ENCODE measurements at regions not wholly inside any gene's neighbourhood (a gene's known extent, or its start where the extent isn't known, plus 50 kb on each side); places are given as distances from the start of the nearest gene placed in this dataset.
A peak's percentile ranks its signal among the peaks of the same experiment; 100 is the strongest.

- Histone ChIP-seq H3K79me2 (ENCODE audit: insufficient read depth, low read length) (no peaks in the 10 kb centered on the region), H3K9me3 (replicated peaks in 1 of 2; ENCODE audit: control insufficient read depth in 1 of 2, insufficient read depth in 1 of 2, low read length in 2 of 2) (peaks cover 0 to 5% of the 10 kb centered on the region in 2 donors), H3K4me2 (replicated peaks; ENCODE audit: extremely low read depth, low read length, poor library complexity, severe bottlenecking) (no peak overlapping the region), H2AFZ (ENCODE audit: insufficient read depth, low read depth, low read length, poor library complexity, severe bottlenecking) (no peak overlapping the region), H3K4me1 (ENCODE audit: control insufficient read depth in 1 of 2, insufficient read depth in 2 of 2, low read length in 2 of 2) (no peaks in the 10 kb centered on the region), H4K20me1 (ENCODE audit: insufficient read depth, low read length) (no peaks in the 10 kb centered on the region), H3K27ac (ENCODE audit: low read depth in 1 of 2, low read length in 2 of 2) (no peak overlapping the region), H3K9ac (ENCODE audit: insufficient read depth, low read length, poor library complexity, severe bottlenecking) (no peak overlapping the region), H3K4me3 (replicated peaks in 1 of 3; ENCODE audit: low read depth in 2 of 3, low read length in 3 of 3) (no peak overlapping the region), H3K36me3 (replicated peaks in 1 of 2; ENCODE audit: control insufficient read depth in 1 of 2, insufficient read depth in 2 of 2, low read length in 2 of 2) (no peaks in the 10 kb centered on the region), H3K27me3 (ENCODE audit: control insufficient read depth in 2 of 2, insufficient read depth in 2 of 2, low read length in 2 of 2) (peaks cover 0 to 2% of the 10 kb centered on the region in 2 donors)
- no peak for TF ChIP-seq CTCF (IDR thresholded peaks at IDR 0.05)
- peaks cover 6 to 15% (median 14%) of the 10 kb centered on the region in 3 donors for H3K27me3 Mint-ChIP-seq (ENCODE audit: low read depth in 3 of 3)
- 92% methylated on average over 15 of the region's 23 CpGs for WGBS (ENCODE audit: insufficient coverage)
- DNase-seq = no peak
- H3K9me3 Mint-ChIP-seq = peaks cover 4 to 16% (median 9%) of the 10 kb centered on the region in 7 donors
- intact Hi-C loops (cut with micrococcal nuclease) = no loop called here
- H3K27ac Mint-ChIP-seq = no peak overlapping the region
- H3K4me3 Mint-ChIP-seq = peak overlapping the region in 1 of 2 donors; percentile 16
- H3K36me3 Mint-ChIP-seq = no peaks in the 10 kb centered on the region
- no peaks in the 10 kb centered on the region for H3K4me1 Mint-ChIP-seq
These were observed 94.8 kb upstream of the KCNMA1 start for GRCh38 chr10:77732213-77733003.

- no peak overlapping the region for H3K9ac ChIP-seq (ENCODE audit: insufficient read depth, low read length, poor library complexity, severe bottlenecking)
- TF ChIP-seq CTCF (IDR thresholded peaks at IDR 0.05) = no peak
- H4K20me1 ChIP-seq (ENCODE audit: insufficient read depth, low read length) = no peaks in the 10 kb centered on the region
- H3K27ac ChIP-seq (ENCODE audit: low read depth in 1 of 2, low read length in 2 of 2) = no peak overlapping the region
- no CpG with 5 or more reads among the region's 3 CpGs for WGBS (ENCODE audit: insufficient coverage)
- DNase-seq = no peak
- no peaks in the 10 kb centered on the region for H3K36me3 Mint-ChIP-seq
- peaks cover 0 to 4% (median 0%) of the 10 kb centered on the region in 7 donors for H3K9me3 Mint-ChIP-seq
- no peaks in the 10 kb centered on the region for H3K9me3 ChIP-seq (replicated peaks in 1 of 2; ENCODE audit: control insufficient read depth in 1 of 2, insufficient read depth in 1 of 2, low read length in 2 of 2)
- H3K36me3 ChIP-seq (replicated peaks in 1 of 2; ENCODE audit: control insufficient read depth in 1 of 2, insufficient read depth in 2 of 2, low read length in 2 of 2) = no peaks in the 10 kb centered on the region
- no peak overlapping the region for H2AFZ ChIP-seq (ENCODE audit: insufficient read depth, low read depth, low read length, poor library complexity, severe bottlenecking)
- no peak overlapping the region for H3K4me3 ChIP-seq (replicated peaks in 1 of 3; ENCODE audit: low read depth in 2 of 3, low read length in 3 of 3)
- intact Hi-C loops (cut with micrococcal nuclease) = no loop called here
- H3K4me2 ChIP-seq (replicated peaks; ENCODE audit: extremely low read depth, low read length, poor library complexity, severe bottlenecking) = no peak overlapping the region
- H3K79me2 ChIP-seq (ENCODE audit: insufficient read depth, low read length) = no peaks in the 10 kb centered on the region
- peaks cover 0 to 2% of the 10 kb centered on the region in 2 donors for H3K27me3 ChIP-seq (ENCODE audit: control insufficient read depth in 2 of 2, insufficient read depth in 2 of 2, low read length in 2 of 2)
- no peak overlapping the region for H3K27ac Mint-ChIP-seq
- H3K27me3 Mint-ChIP-seq (ENCODE audit: low read depth in 3 of 3) = peaks cover 5 to 10% (median 9%) of the 10 kb centered on the region in 3 donors
- no peaks in the 10 kb centered on the region for H3K4me1 ChIP-seq (ENCODE audit: control insufficient read depth in 1 of 2, insufficient read depth in 2 of 2, low read length in 2 of 2)
- no peak overlapping the region for H3K4me3 Mint-ChIP-seq
- H3K4me1 Mint-ChIP-seq = no peaks in the 10 kb centered on the region
These were observed 89.9 kb upstream of the KCNMA1 start for GRCh38 chr10:77727481-77727880.
